Ishikawa (cell line): ENCODE measurements at regions not wholly inside any gene's neighbourhood (a gene's known extent, or its start where the extent isn't known, plus 50 kb on each side); places are given as distances from the start of the nearest gene placed in this dataset.

ENCODE experiments used
- CEBPB ChIP-seq: IDR thresholded peaks from 2 replicates; pipeline ENCODE4 v1.6.1; 2012
- CREB1 ChIP-seq: IDR thresholded peaks from 2 replicates; pipeline ENCODE4 v1.6.1; 2012; ENCODE audit warnings: low read depth
- EGR1 ChIP-seq: IDR thresholded peaks from 2 replicates; pipeline ENCODE4 v1.6.1; 2012
- EP300 ChIP-seq: IDR thresholded peaks from 2 replicates; pipeline ENCODE4 v1.6.1; 2012; ENCODE audit warnings: borderline replicate concordance
- FOXM1 ChIP-seq: IDR thresholded peaks from 2 replicates; pipeline ENCODE4 v1.6.1; 2012; ENCODE audit warnings: low read depth, borderline replicate concordance
- NFIC ChIP-seq: IDR thresholded peaks from 2 replicates; pipeline ENCODE4 v1.6.1; 2012
- RAD21 ChIP-seq: IDR thresholded peaks from 2 replicates; pipeline ENCODE4 v1.6.1; 2012; ENCODE audit warnings: low read depth
- REST ChIP-seq: IDR thresholded peaks from 2 replicates; pipeline ENCODE4 v1.6.1; 2012; ENCODE audit warnings: low read depth, mild to moderate bottlenecking
- TAF1 ChIP-seq: IDR thresholded peaks from 2 replicates; pipeline ENCODE4 v1.6.1; 2012; ENCODE audit warnings: low read depth, mild to moderate bottlenecking
- TCF12 ChIP-seq: IDR thresholded peaks from 2 replicates; pipeline ENCODE4 v1.6.1; 2012; ENCODE audit warnings: low read depth
- TEAD4 ChIP-seq: IDR thresholded peaks from 2 replicates; pipeline ENCODE4 v1.6.1; 2012
- YY1 ChIP-seq: IDR thresholded peaks from 2 replicates; pipeline ENCODE4 v1.6.1; 2012; ENCODE audit warnings: low read depth
- ZBTB7A ChIP-seq: IDR thresholded peaks from 2 replicates; pipeline ENCODE4 v1.6.1; 2012; ENCODE audit warnings: low read depth
- TF ChIP-seq, protein P1 (sequence below): IDR thresholded peaks from 2 replicates; pipeline ENCODE4 v1.6.1; 2012
- TF ChIP-seq, protein P2 (sequence below): IDR thresholded peaks from 2 replicates; pipeline ENCODE4 v1.6.1; 2012

- no peak for TF ChIP-seq ZBTB7A
- no peak for TF ChIP-seq EP300
- no peak for TF ChIP-seq NFIC
- TF ChIP-seq CREB1, result no peak
- TF ChIP-seq, protein P1, sequence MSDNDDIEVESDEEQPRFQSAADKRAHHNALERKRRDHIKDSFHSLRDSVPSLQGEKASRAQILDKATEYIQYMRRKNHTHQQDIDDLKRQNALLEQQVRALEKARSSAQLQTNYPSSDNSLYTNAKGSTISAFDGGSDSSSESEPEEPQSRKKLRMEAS, result no peak
- TF ChIP-seq CEBPB, result no peak
Measured at GRCh38 chr1:38433084-38433722, 386.6 kb upstream of the POU3F1 start.

GRCh38 chr1:38431535-38432376, 385.2 kb upstream of the POU3F1 start:
- TF ChIP-seq RAD21, result no peak

DNA sequence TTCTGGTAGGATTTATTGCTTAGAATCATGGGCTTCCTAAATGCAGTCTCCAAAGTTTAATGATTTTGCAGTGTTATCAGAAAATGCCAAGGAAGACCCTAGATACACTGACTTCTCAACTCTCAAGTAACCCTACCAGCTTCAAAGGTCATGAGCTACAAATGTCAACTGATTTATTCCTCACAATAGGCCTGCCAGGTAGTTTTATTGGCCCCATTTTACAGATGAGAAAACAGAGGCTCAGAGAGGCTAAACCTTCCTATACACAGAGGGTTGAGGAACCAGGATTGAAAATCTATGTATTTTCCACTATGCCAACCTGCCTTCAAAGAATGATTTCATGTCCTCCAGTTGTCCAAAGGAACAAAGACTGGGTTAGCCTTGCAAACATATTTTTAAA, 384.4 kb upstream of the POU3F1 start:
- TF ChIP-seq YY1, result no peak
- TF ChIP-seq TCF12, result no peak
- no peak for TF ChIP-seq REST
- TF ChIP-seq RAD21, result no peak
- no peak for TF ChIP-seq FOXM1
- TF ChIP-seq, protein P2, sequence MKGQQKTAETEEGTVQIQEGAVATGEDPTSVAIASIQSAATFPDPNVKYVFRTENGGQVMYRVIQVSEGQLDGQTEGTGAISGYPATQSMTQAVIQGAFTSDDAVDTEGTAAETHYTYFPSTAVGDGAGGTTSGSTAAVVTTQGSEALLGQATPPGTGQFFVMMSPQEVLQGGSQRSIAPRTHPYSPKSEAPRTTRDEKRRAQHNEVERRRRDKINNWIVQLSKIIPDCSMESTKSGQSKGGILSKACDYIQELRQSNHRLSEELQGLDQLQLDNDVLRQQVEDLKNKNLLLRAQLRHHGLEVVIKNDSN, result no peak
- TF ChIP-seq CEBPB, result no peak
- TF ChIP-seq TAF1, result no peak
- TF ChIP-seq EGR1, result no peak

DNA sequence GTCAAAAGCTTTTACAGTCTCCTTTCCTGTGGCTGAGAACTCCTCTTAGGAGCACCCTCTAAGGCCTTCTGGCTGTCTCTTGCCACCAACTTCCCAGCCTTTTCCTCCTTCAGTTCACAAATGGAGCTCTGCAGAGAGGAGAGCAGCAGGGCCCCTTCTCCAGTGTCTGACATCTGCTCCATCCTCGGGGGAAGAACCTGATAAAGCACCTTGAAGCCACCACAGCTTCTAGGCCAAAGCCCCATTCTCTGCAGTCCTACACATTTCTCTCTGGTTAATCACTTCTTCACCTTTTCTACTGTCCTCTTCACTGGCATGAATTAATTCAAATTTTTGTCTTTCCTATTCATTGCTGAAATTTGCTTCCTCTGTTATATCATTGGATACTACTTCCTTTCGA, 378.1 kb upstream of the POU3F1 start:
- TF ChIP-seq TCF12 (no peak), FOXM1 (no peak), ZBTB7A (no peak), TAF1 (no peak), REST (no peak), EGR1 (no peak), TEAD4 (no peak)
- TF ChIP-seq, protein P2, result no peak

GRCh38 chr1:38420666-38421065, 374.1 kb upstream of the POU3F1 start:
- TF ChIP-seq EGR1 (no peak), CREB1 (no peak), TAF1 (no peak), RAD21 (no peak), YY1 (no peak), ZBTB7A (no peak), EP300 (no peak), TCF12 (no peak), TEAD4 (no peak), CEBPB (no peak), NFIC (no peak), REST (no peak), FOXM1 (no peak)
- TF ChIP-seq, protein P2, result no peak
- TF ChIP-seq, protein P1, result no peak
